Skeletal muscle cell (primary cell): ENCODE measurements at regions not wholly inside any gene's neighbourhood (a gene's known extent, or its start where the extent isn't known, plus 50 kb on each side); places are given as distances from the start of the nearest gene placed in this dataset.
"Not testable (repeated sequence)": the region's sequence is repeated elsewhere in the genome, so short reads cannot be mapped to it uniquely, and the experiment has no call there.

Experiments
- DNase-seq: peaks from one replicate; pipeline ENCODE4 v3.0.0-alpha.2; 2010; ENCODE audit warnings: low read depth
- H3K4me3 ChIP-seq: 2 replicates; pipeline ENCODE4 v1.5.1; 2011; ENCODE audit warnings: low read depth, mild to moderate bottlenecking, control low read depth, low read length, moderate library complexity

- DNase-seq: no peak
- H3K4me3 ChIP-seq: no peak overlapping the region
These were observed 279.2 kb downstream of the CYRIA start for GRCh38 chr2:16386431-16386830.

DNA sequence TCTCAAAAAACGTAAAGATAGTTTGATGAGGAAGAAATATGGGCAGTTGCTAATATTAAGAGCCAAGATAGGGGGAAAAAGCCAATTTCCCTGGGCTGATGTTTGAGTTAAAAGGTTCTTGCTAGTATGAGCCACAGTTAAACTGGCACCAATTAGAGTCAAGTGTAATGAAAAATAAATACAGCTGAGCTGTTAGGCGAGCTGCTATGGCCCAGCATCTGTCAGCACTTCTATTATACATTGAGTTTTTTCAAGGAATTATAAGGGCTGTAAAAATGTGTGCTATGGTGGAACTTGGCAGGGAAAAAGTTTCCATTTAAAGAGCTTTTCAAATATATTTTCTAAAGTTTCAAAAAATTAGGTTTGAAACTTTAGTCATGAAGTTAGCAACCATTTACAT lies 279.6 kb downstream of the CYRIA start:
- H3K4me3 ChIP-seq: no peak overlapping the region

GRCh38 chr2:16385341-16385740 lies 280.3 kb downstream of the CYRIA start:
- DNase-seq: no peak
- no peak overlapping the region for H3K4me3 ChIP-seq

More for the DNA sequence above, 279.6 kb downstream of the CYRIA start:
- no peak for DNase-seq

- no peak overlapping the region for H3K4me3 ChIP-seq
- DNase-seq: no peak
These were observed 282.2 kb downstream of the CYRIA start for GRCh38 chr2:16383411-16383810.

GRCh38 chr2:16382451-16382850 lies 283.2 kb downstream of the CYRIA start:
- H3K4me3 ChIP-seq: no peak overlapping the region
- no peak for DNase-seq

DNA sequence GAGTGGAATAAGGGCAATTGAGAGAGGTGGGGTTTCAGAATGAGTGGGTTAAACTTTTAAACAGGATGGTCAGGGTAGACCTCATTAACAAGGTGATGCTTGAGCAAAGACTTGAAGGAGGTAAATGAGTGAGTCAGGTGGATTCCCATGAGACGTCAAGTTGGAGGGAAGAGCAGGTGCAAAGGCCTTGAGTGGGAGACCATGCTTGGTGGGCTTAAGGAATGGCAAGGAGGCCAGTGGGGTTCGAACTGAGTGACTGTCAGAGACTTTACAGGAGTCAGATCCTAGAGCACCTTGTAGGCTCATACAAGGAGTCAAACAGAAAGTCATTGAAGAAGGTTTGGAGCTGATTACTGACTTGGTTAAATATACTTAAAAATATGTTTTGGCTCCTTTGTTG lies 284.1 kb downstream of the CYRIA start:
- no peak for DNase-seq
- no peak overlapping the region for H3K4me3 ChIP-seq

- DNase-seq, H3K4me3 ChIP-seq: not testable (repeated sequence)
These were observed 285.7 kb downstream of the CYRIA start for GRCh38 chr2:16379901-16380300.

DNA sequence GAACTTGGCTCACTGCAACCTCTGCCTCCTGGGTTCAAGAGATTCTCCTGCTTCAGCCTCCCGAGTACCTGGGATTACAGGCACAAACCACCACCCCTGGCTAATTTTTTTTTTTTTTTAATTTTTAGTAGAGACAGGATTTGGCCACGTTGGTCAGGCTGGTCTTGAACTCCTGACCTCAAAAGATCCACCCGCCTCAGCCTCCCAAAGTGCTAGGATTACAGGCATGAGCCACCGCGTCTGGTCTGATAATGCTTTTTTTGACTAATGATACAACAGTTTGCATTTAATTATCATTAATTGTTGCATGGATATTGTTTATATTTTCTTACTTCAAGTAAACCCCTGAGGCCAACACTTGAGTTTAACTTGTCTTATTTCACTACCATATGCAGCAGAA lies 286.6 kb downstream of the CYRIA start:
- H3K4me3 ChIP-seq, DNase-seq: not testable (repeated sequence)

DNA sequence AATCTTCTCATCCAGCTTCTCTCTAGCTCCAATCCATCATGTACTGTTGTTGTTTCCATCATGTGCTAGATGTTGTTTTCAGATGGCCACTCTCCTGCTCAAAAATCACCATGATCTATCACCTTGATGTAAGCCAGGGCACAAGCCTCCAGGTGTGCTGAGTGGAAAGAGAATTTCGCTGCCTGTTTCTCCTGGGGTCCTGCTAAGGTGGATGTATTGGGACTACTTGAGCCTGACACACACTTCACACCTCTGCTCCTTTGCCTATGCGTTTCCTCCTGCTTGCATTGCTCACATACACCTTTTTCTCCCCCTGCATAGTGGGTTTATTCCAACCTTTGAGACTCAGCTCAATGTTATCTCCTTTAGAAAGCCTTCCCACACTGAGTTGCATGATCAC lies 287.6 kb downstream of the CYRIA start:
- no peak overlapping the region for H3K4me3 ChIP-seq
- DNase-seq: no peak

GRCh38 chr2:16375981-16376380 lies 289.7 kb downstream of the CYRIA start:
- no peak overlapping the region for H3K4me3 ChIP-seq
- no peak for DNase-seq

GRCh38 chr2:16375351-16375750 lies 290.3 kb downstream of the CYRIA start:
- no peak for DNase-seq
- H3K4me3 ChIP-seq: no peak overlapping the region

DNA sequence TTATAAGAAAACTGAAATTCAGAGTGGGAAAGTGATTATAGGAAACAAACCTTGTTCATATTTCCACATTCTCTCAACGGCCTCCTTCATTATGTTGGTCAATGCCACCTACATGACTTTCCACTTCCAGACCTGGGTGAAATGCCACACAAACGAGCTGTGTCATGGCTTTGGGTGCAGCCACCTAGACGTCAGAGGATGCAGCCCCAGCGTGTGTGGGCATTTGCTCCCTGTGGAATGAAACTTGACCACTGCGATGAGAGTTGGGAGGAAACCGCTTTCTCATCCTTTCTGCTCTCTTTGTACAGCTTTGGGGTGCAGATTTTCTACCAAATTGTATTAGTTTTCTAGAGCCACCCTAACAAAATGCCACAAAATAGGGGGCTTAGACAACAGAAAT lies 291.0 kb downstream of the CYRIA start:
- DNase-seq: no peak
- no peak overlapping the region for H3K4me3 ChIP-seq

GRCh38 chr2:16373341-16373740 lies 292.3 kb downstream of the CYRIA start:
- no peak for DNase-seq
- no peak overlapping the region for H3K4me3 ChIP-seq

DNA sequence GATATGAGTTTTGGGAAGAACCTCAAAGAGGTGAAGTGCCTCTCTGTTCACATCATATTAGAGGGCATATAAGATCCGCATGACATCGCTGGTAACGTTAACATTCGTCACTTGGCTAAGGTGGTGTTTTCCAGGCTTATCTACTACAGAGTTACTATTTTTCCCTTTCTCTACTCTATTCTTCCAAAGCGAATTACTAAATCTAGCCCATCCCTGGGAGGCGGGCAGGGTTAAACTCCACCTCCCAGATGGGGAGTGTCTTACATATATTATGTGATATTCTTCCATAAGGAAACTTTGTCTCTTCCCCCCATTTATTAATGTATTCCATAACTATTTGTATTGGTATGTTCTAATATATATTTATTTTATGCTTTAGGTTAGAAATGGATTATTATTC lies 293.9 kb downstream of the CYRIA start:
- no peak for DNase-seq

DNA sequence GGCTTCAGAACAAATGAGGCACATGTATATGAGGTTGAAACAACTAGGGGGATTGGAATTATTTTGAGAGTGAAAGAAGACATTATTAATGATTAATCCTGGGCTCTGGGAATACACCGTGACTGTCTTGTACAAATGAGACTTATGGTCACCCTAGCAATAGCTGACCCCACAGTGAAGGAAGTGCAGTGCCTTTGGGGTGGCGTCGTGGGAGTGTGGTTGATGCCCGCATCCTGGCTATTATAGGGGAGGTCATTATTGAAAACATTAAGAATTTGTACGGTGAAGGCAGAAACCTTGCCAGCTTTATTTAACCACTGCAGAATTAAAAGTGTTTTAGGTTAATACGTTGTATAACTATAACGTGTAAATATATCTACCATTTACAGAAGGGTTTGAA lies 296.7 kb downstream of the CYRIA start:
- DNase-seq: no peak
- H3K4me3 ChIP-seq: no peak overlapping the region

More for the DNA sequence above, 293.9 kb downstream of the CYRIA start:
- H3K4me3 ChIP-seq: no peak overlapping the region

DNA sequence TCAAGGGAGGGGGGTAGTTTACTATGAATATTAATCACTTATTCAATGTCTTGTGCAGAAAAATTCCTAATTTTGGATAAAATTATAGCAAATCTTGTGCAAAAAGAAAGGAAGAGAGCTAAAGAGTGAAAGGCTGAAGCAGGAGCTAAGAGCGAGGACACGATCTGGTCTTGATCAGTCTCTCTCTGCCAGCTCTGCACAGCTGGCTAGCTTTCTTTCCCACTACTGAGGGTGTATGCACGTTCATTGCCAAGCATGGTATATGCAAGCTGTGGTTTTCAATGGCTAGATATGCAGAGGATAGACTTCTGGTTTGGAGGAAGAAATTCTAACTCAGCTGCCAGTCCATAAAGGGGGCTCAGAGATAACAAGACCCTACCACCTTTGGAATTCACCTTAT lies 297.3 kb downstream of the CYRIA start:
- no peak overlapping the region for H3K4me3 ChIP-seq
- no peak for DNase-seq

DNA sequence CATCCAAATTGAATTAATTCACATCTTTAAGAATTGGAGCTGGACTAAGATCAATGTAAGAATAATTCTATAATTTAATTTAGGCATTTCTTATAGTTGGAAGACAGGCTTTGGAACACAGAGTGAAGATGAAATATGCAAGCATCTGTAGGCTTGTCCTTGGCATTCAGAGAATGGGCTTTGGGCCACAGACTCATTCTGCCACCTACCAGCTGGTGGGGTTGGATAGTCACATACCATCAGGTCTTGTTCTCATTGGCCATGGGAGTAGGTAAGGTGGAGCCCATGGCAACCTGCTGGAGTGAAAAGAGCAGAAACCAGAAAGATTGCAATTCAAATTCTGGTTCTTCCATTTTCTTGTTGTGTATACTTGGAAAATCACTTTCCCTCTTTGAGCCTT lies 300.3 kb downstream of the CYRIA start:
- no peak for DNase-seq
- H3K4me3 ChIP-seq: no peak overlapping the region

- H3K4me3 ChIP-seq: no peak overlapping the region
- no peak for DNase-seq
These were observed 302.1 kb downstream of the CYRIA start for GRCh38 chr2:16363581-16363980.

DNA sequence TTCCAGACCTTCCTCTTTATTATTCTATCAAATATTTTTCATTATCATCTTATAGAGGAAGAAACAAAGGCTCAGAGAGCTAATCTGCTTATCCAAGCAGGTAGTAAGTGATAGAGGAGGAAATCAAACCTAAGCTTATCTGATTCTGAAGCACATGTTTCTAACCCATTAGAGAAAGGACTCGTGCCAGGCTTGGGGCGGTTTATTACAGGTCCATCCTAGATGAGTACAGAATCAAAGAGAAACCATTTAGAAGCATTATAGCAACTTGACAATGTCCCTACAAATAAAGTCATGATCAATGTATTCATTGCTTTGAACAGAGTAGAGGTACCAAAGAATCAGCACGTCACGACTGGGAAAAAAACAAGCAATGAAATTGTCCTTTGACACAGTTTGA lies 303.0 kb downstream of the CYRIA start:
- H3K4me3 ChIP-seq: no peak overlapping the region
- no peak for DNase-seq

GRCh38 chr2:16361261-16361995 lies 304.2 kb downstream of the CYRIA start:
- no peak for DNase-seq
- no peak overlapping the region for H3K4me3 ChIP-seq

GRCh38 chr2:16359961-16360360 lies 305.7 kb downstream of the CYRIA start:
- no peak for DNase-seq

DNA sequence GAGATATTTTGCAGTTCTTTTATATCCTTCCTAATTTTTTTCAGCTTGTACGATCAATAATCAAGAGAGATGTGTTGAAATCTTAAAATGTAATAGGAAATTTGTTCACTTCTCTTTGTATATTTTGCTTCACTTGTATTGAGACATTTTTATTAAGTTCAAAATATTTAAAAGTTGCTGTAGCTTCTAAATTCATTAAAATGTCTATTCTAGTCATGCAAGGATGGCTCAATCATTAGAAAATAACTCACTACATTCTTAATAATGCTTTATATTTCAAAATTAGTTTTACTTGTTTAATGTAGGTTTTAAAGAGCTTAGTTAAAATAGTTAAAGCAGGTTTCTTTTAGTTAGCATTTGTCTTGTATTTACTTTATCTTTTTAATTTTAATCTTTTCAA lies 308.4 kb downstream of the CYRIA start:
- no peak for DNase-seq
- H3K4me3 ChIP-seq: no peak overlapping the region

More at GRCh38 chr2:16359961-16360360, 305.7 kb downstream of the CYRIA start:
- no peak overlapping the region for H3K4me3 ChIP-seq
